ENCODE measurements at regions not wholly inside any gene's neighbourhood (a gene's known extent, or its start where the extent isn't known, plus 50 kb on each side); places are given as distances from the start of the nearest gene placed in this dataset.

GRCh38 chr17:53149316-53149715 lies 673.4 kb upstream of the KIF2B start:
- TF ChIP-seq CTCF (IDR thresholded peaks at IDR 0.05; ENCODE audit: low read depth, low read length) (no peak), MAX (IDR thresholded peaks at IDR 0.05; ENCODE audit: low read depth, low read length) (no peak), POLR2A (IDR thresholded peaks at IDR 0.05; ENCODE audit: extremely low read depth, insufficient read length) (no peak), MYC (IDR thresholded peaks at IDR 0.05; ENCODE audit: low read depth, low read length) (no peak)
